H9 (cell line): ENCODE measurements at regions not wholly inside any gene's neighbourhood (a gene's known extent, or its start where the extent isn't known, plus 50 kb on each side); places are given as distances from the start of the nearest gene placed in this dataset.

Experiments
- DNase-seq: peaks from one replicate; pipeline ENCODE4 v3.0.0-alpha.2; 2017
- H2AFZ ChIP-seq: one replicate; pipeline ENCODE4 v1.6.1; 2013; ENCODE audit warnings: mild to moderate bottlenecking, low read length, control low read depth, moderate library complexity
- H2AK5ac ChIP-seq: 2 replicates; pipeline ENCODE4 v1.6.1; 2013; ENCODE audit warnings: low read length, control low read depth, mixed read lengths; ENCODE audit not compliant: insufficient read length
- H2BK120ac ChIP-seq: one replicate; pipeline ENCODE4 v1.6.1; 2013; ENCODE audit warnings: low read depth, mild to moderate bottlenecking, low read length, control low read depth, inconsistent platforms; ENCODE audit not compliant: poor library complexity, severe bottlenecking
- H2BK12ac ChIP-seq: 2 replicates; pipeline ENCODE4 v1.6.1; 2013; ENCODE audit warnings: low read length, control low read depth, mixed read lengths, low read depth; ENCODE audit not compliant: insufficient read length
- H2BK15ac ChIP-seq: 2 replicates; pipeline ENCODE4 v1.6.1; 2013; ENCODE audit warnings: low read depth, low read length, control low read depth
- H2BK20ac ChIP-seq: one replicate; pipeline ENCODE4 v1.6.1; 2013; ENCODE audit warnings: low read depth, mild to moderate bottlenecking, low read length, control low read depth, inconsistent platforms; ENCODE audit not compliant: poor library complexity, severe bottlenecking
- H2BK5ac ChIP-seq: 2 replicates; pipeline ENCODE4 v1.6.1; 2013; ENCODE audit warnings: low read length, control low read depth, mixed read lengths; ENCODE audit not compliant: insufficient read length
- H3K14ac ChIP-seq: 2 replicates; pipeline ENCODE4 v1.6.1; 2013; ENCODE audit warnings: low read length, control low read depth; ENCODE audit not compliant: insufficient read depth
- H3K18ac ChIP-seq: 2 replicates; pipeline ENCODE4 v1.6.1; 2013; ENCODE audit warnings: low read depth, mild to moderate bottlenecking, mixed read lengths, low read length, control low read depth; ENCODE audit not compliant: insufficient read length
- H3K23ac ChIP-seq: 2 replicates; pipeline ENCODE4 v1.6.1; 2013; ENCODE audit warnings: low read length, control low read depth, mixed read lengths, low read depth; ENCODE audit not compliant: insufficient read length
- H3K23me2 ChIP-seq: 2 replicates; pipeline ENCODE4 v1.6.1; 2013; ENCODE audit warnings: low read depth, mild to moderate bottlenecking, mixed read lengths, low read length, control low read depth; ENCODE audit not compliant: insufficient read length, poor library complexity, severe bottlenecking
- H3K27ac ChIP-seq: 2 replicates; pipeline ENCODE4 v1.5.1; 2013; ENCODE audit warnings: low read length, control low read depth, mixed read lengths, low read depth; ENCODE audit not compliant: insufficient read length
- H3K27me3 ChIP-seq: 2 replicates; pipeline ENCODE4 v1.6.1; 2013; ENCODE audit warnings: low read length, control low read depth, inconsistent platforms; ENCODE audit not compliant: insufficient read depth
- H3K4ac ChIP-seq: 2 replicates; pipeline ENCODE4 v1.6.1; 2013; ENCODE audit warnings: low read depth, mild to moderate bottlenecking, control low read depth, inconsistent platforms, low read length, moderate library complexity
- H3K4me1 ChIP-seq: 2 replicates; pipeline ENCODE4 v1.6.1; 2013; ENCODE audit warnings: low read length, control low read depth, inconsistent platforms; ENCODE audit not compliant: insufficient read depth
- H3K4me2 ChIP-seq: 2 replicates; pipeline ENCODE4 v1.6.1; 2013; ENCODE audit warnings: low read length, control low read depth, mixed read lengths; ENCODE audit not compliant: insufficient read length, insufficient read depth
- H3K56ac ChIP-seq: 2 replicates; pipeline ENCODE4 v1.6.1; 2013; ENCODE audit warnings: low read depth, mild to moderate bottlenecking, mixed read lengths, low read length, control low read depth; ENCODE audit not compliant: insufficient read length
- H3K79me1 ChIP-seq: 2 replicates; pipeline ENCODE4 v1.6.1; 2013; ENCODE audit warnings: low read depth, mild to moderate bottlenecking, moderate library complexity, low read length, control low read depth, inconsistent platforms; ENCODE audit not compliant: insufficient read depth, poor library complexity, severe bottlenecking
- H3K79me2 ChIP-seq: 2 replicates; pipeline ENCODE4 v1.6.1; 2013; ENCODE audit warnings: low read length, control low read depth, inconsistent platforms; ENCODE audit not compliant: insufficient read depth
- H3K9ac ChIP-seq: 2 replicates; pipeline ENCODE4 v1.6.1; 2013; ENCODE audit warnings: low read length, control low read depth, mixed read lengths; ENCODE audit not compliant: insufficient read length; ENCODE audit errors: extremely low read depth
- H3K9me3 ChIP-seq: one replicate; pipeline ENCODE4 v1.6.1; 2013; ENCODE audit warnings: low read depth, low read length, inconsistent platforms; ENCODE audit not compliant: control insufficient read depth
- H3T11ph ChIP-seq: one replicate; pipeline ENCODE4 v1.6.1; 2013; ENCODE audit warnings: mild to moderate bottlenecking, low read length, control low read depth, inconsistent platforms
- H4K20me1 ChIP-seq: one replicate; pipeline ENCODE4 v1.6.1; 2013; ENCODE audit not compliant: control insufficient read depth, insufficient read length, insufficient read depth
- H4K5ac ChIP-seq: 2 replicates; pipeline ENCODE4 v1.6.1; 2013; ENCODE audit warnings: low read depth, mild to moderate bottlenecking, mixed read lengths, low read length, control low read depth; ENCODE audit not compliant: insufficient read length
- H4K8ac ChIP-seq: replicated peaks from 2 replicates; pipeline ENCODE4 v1.6.1; 2013; ENCODE audit warnings: low read length, control low read depth, mixed read lengths, low read depth; ENCODE audit not compliant: insufficient read length
- H4K91ac ChIP-seq: 2 replicates; pipeline ENCODE4 v1.6.1; 2013; ENCODE audit warnings: low read depth, mild to moderate bottlenecking, moderate library complexity, mixed read lengths, low read length, control low read depth; ENCODE audit not compliant: insufficient read length
- H3K27ac Mint-ChIP-seq, 3 experiments: 2 replicates in 2 of 3; 3 replicates in 1 of 3; pipeline ENCODE4 v1.8.0; 2020 to 2021; ENCODE audit warnings: mixed read lengths in 3 of 3, mild to moderate bottlenecking in 1 of 3, moderate library complexity in 1 of 3
- H3K27me3 Mint-ChIP-seq: 2 replicates; pipeline ENCODE4 v1.8.0; 2021; ENCODE audit warnings: low read depth, mild to moderate bottlenecking, moderate library complexity, mixed read lengths
- H3K36me3 Mint-ChIP-seq, 3 experiments: 2 replicates in 2 of 3; 3 replicates in 1 of 3; pipeline ENCODE4 v1.8.0; 2020 to 2021; ENCODE audit warnings: low read depth in 3 of 3, mixed read lengths in 3 of 3; ENCODE audit not compliant: insufficient read depth in 1 of 3
- H3K4me1 Mint-ChIP-seq, 2 experiments: 2 replicates each; pipeline ENCODE4 v1.8.0; 2020; ENCODE audit warnings: mixed read lengths in 2 of 2
- H3K4me3 Mint-ChIP-seq, 2 experiments: 2 replicates in 1 of 2; 3 replicates in 1 of 2; pipeline ENCODE4 v1.8.0; 2020 to 2021; ENCODE audit warnings: mild to moderate bottlenecking in 2 of 2, mixed read lengths in 2 of 2, moderate library complexity in 1 of 2
- H3K9me3 Mint-ChIP-seq, 2 experiments: 2 replicates in 1 of 2; 3 replicates in 1 of 2; pipeline ENCODE4 v1.8.0; 2020; ENCODE audit warnings: mild to moderate bottlenecking in 2 of 2, mixed read lengths in 2 of 2, moderate library complexity in 1 of 2
- WGBS: extraction: QIAGEN DNeasy Blood & Tissue Kit; methylation state at CpG from one replicate; pipeline ENCODE4 v1.1.7; 2013; ENCODE audit warnings: missing lambda C conversion rate, low lambda C conversion rate, mixed read lengths; ENCODE audit not compliant: insufficient read length; ENCODE audit errors: extremely low coverage; 5-methylcytosine and 5-hydroxymethylcytosine counted together
- TF ChIP-seq, protein P1 (sequence below): fragments of 200-600 bp; sonication (generic); conservative IDR thresholded peaks from 3 replicates; pipeline ENCODE4 v1.8.0; 2021; ENCODE audit warnings: antibody characterized with exemption, mild to moderate bottlenecking

GRCh38 chr5:69042500-69042899 is 51.3 kb upstream of the SLC30A5 start:
- Histone ChIP-seq H4K91ac (no peak overlapping the region), H3K9me3 (no peaks in the 10 kb centered on the region), H2BK120ac (no peak overlapping the region), H3K56ac (no peak overlapping the region), H2AK5ac (no peak overlapping the region), H4K5ac (no peak overlapping the region), H3K4me2 (no peak overlapping the region), H2BK12ac (no peak overlapping the region), H4K20me1 (no peaks in the 10 kb centered on the region), H3K23me2 (no peaks in the 10 kb centered on the region), H3K4ac (no peak overlapping the region), H4K8ac (no peak overlapping the region), H3K9ac (no peak overlapping the region), H3K79me2 (no peaks in the 10 kb centered on the region), H3K23ac (no peak overlapping the region), H2BK15ac (no peak overlapping the region), H2BK20ac (no peak overlapping the region), H3K18ac (no peak overlapping the region), H3K27ac (no peak overlapping the region), H3K27me3 (no peaks in the 10 kb centered on the region), H3K4me1 (no peaks in the 10 kb centered on the region), H3T11ph (no peak overlapping the region), H3K79me1 (no peaks in the 10 kb centered on the region), H2BK5ac (no peak overlapping the region), H3K14ac (no peak overlapping the region), H2AFZ (peak overlapping the region; percentile 94)
- Mint-ChIP-seq H3K4me3 (no peak overlapping the region), H3K4me1 (peaks cover 0 to 4% of the 10 kb centered on the region in 2 experiments; a peak in 1 of 4 replicates), H3K36me3 (no peaks in the 10 kb centered on the region), H3K9me3 (peaks cover 0 to 5% of the 10 kb centered on the region in 2 experiments; a peak in 2 of 5 replicates), H3K27me3 (no peaks in the 10 kb centered on the region), H3K27ac (peak overlapping the region in 1 of 3 experiments; percentile 80; a peak in 2 of 7 replicates)
- DNase-seq = no peak
- no CpG with 5 or more reads among the region's 2 CpGs for WGBS
- TF ChIP-seq, protein P1, sequence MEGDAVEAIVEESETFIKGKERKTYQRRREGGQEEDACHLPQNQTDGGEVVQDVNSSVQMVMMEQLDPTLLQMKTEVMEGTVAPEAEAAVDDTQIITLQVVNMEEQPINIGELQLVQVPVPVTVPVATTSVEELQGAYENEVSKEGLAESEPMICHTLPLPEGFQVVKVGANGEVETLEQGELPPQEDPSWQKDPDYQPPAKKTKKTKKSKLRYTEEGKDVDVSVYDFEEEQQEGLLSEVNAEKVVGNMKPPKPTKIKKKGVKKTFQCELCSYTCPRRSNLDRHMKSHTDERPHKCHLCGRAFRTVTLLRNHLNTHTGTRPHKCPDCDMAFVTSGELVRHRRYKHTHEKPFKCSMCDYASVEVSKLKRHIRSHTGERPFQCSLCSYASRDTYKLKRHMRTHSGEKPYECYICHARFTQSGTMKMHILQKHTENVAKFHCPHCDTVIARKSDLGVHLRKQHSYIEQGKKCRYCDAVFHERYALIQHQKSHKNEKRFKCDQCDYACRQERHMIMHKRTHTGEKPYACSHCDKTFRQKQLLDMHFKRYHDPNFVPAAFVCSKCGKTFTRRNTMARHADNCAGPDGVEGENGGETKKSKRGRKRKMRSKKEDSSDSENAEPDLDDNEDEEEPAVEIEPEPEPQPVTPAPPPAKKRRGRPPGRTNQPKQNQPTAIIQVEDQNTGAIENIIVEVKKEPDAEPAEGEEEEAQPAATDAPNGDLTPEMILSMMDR = no peak
